CD14-positive monocyte (primary cell): ENCODE measurements at regions not wholly inside any gene's neighbourhood (a gene's known extent, or its start where the extent isn't known, plus 50 kb on each side); places are given as distances from the start of the nearest gene placed in this dataset.

Experiments
- DNase-seq, 3 donors: peaks; one replicate each; pipeline ENCODE4 v3.0.0-alpha.2; 2011 to 2022
- H2AFZ ChIP-seq: 2 replicates; pipeline ENCODE4 v1.6.0; 2012; ENCODE audit warnings: mild to moderate bottlenecking, low read depth, low read length, inconsistent platforms; ENCODE audit not compliant: insufficient read depth, poor library complexity, severe bottlenecking
- H3K27ac ChIP-seq, 2 donors: 1 replicate in 1 of 2; 2 replicates in 1 of 2; pipeline ENCODE4 v1.5.1; 2012 to 2013; ENCODE audit warnings: low read length in 2 of 2, control low read depth in 1 of 2, inconsistent platforms in 1 of 2, low read depth in 1 of 2, mild to moderate bottlenecking in 1 of 2
- H3K27me3 ChIP-seq, 2 donors: one replicate each; pipeline versions ENCODE4 v1.6.0 to v1.6.1; 2011 to 2013; ENCODE audit warnings: low read length in 2 of 2; ENCODE audit not compliant: control insufficient read depth in 2 of 2, insufficient read depth in 2 of 2
- H3K36me3 ChIP-seq, 2 donors: replicated peaks in 1 of 2; 1 replicate in 1 of 2; 2 replicates in 1 of 2; pipeline versions ENCODE4 v1.5.1 to v1.6.1; 2012 to 2013; ENCODE audit warnings: low read length in 2 of 2, control low read depth in 1 of 2, inconsistent platforms in 1 of 2, mild to moderate bottlenecking in 1 of 2; ENCODE audit not compliant: insufficient read depth in 2 of 2, control insufficient read depth in 1 of 2
- H3K4me1 ChIP-seq, 2 donors: 1 replicate in 1 of 2; 2 replicates in 1 of 2; pipeline versions ENCODE4 v1.5.1 to v1.6.1; 2012 to 2013; ENCODE audit warnings: low read length in 2 of 2, control low read depth in 1 of 2, inconsistent platforms in 1 of 2, mild to moderate bottlenecking in 1 of 2, moderate library complexity in 1 of 2; ENCODE audit not compliant: insufficient read depth in 2 of 2, control insufficient read depth in 1 of 2
- H3K4me2 ChIP-seq: replicated peaks from 2 replicates; pipeline ENCODE3; 2012; ENCODE audit warnings: low read length, moderate library complexity, mild to moderate bottlenecking; ENCODE audit not compliant: poor library complexity, severe bottlenecking; ENCODE audit errors: extremely low read depth
- H3K4me3 ChIP-seq, 3 experiments: fragments of 200-600 bp in 1 of 3; sonication (generic) in 1 of 3; replicated peaks in 1 of 3; 1 replicate in 2 of 3; 2 replicates in 1 of 3; pipeline ENCODE4 v1.5.1; 2011 to 2013; ENCODE audit warnings: low read length in 3 of 3, mild to moderate bottlenecking in 3 of 3, control low read depth in 2 of 3, low read depth in 2 of 3, inconsistent platforms in 1 of 3, moderate library complexity in 1 of 3
- H3K79me2 ChIP-seq: 2 replicates; pipeline ENCODE4 v1.6.0; 2012; ENCODE audit warnings: mild to moderate bottlenecking, control low read depth, inconsistent platforms, low read length, moderate library complexity; ENCODE audit not compliant: insufficient read depth
- H3K9ac ChIP-seq: 2 replicates; pipeline ENCODE4 v1.6.0; 2017; ENCODE audit warnings: low read length, mild to moderate bottlenecking; ENCODE audit not compliant: insufficient read depth, poor library complexity, severe bottlenecking
- H3K9me3 ChIP-seq, 2 donors: replicated peaks in 1 of 2; 1 replicate in 1 of 2; 2 replicates in 1 of 2; pipeline versions ENCODE4 v1.5.1 to v1.6.1; 2012 to 2013; ENCODE audit warnings: low read length in 2 of 2, control low read depth in 1 of 2; ENCODE audit not compliant: control insufficient read depth in 1 of 2, insufficient read depth in 1 of 2
- H4K20me1 ChIP-seq: 2 replicates; pipeline ENCODE4 v1.6.0; 2012; ENCODE audit warnings: mild to moderate bottlenecking, low read length, control low read depth, moderate library complexity; ENCODE audit not compliant: insufficient read depth
- H3K27ac Mint-ChIP-seq, 7 donors: one replicate each; pipeline ENCODE4 v1.8.0; 2020; ENCODE audit warnings: mild to moderate bottlenecking in 7 of 7, mixed read lengths in 7 of 7, moderate library complexity in 6 of 7, inconsistent platforms in 2 of 7
- H3K27me3 Mint-ChIP-seq, 3 donors: one replicate each; pipeline ENCODE4 v1.8.0; 2021 to 2022; ENCODE audit warnings: low read depth in 3 of 3, mild to moderate bottlenecking in 3 of 3, mixed read lengths in 3 of 3, moderate library complexity in 3 of 3, inconsistent platforms in 1 of 3
- H3K36me3 Mint-ChIP-seq, 2 donors: one replicate each; pipeline ENCODE4 v1.8.0; 2020; ENCODE audit warnings: mixed read lengths in 2 of 2, inconsistent platforms in 1 of 2, mild to moderate bottlenecking in 1 of 2
- H3K4me1 Mint-ChIP-seq: one replicate; pipeline ENCODE4 v1.8.0; 2020; ENCODE audit warnings: mild to moderate bottlenecking, mixed read lengths
- H3K4me3 Mint-ChIP-seq, 2 donors: one replicate each; pipeline ENCODE4 v1.8.0; 2020; ENCODE audit warnings: mild to moderate bottlenecking in 2 of 2, mixed read lengths in 2 of 2, moderate library complexity in 1 of 2
- H3K9me3 Mint-ChIP-seq, 7 donors: one replicate each; pipeline ENCODE4 v1.8.0; 2020 to 2022; ENCODE audit warnings: mixed read lengths in 7 of 7, mild to moderate bottlenecking in 6 of 7, moderate library complexity in 6 of 7, inconsistent platforms in 2 of 7
- CTCF ChIP-seq: fragments of 200-600 bp; IDR thresholded peaks from one replicate; pipeline ENCODE4 v1.8.0; 2022; ENCODE audit warnings: antibody characterized with exemption, mild to moderate bottlenecking
- WGBS: methylation state at CpG from one replicate; pipeline ENCODE4 v1.1.5; 2013; ENCODE audit warnings: missing lambda C conversion rate; ENCODE audit not compliant: insufficient coverage; 5-methylcytosine and 5-hydroxymethylcytosine counted together
- intact Hi-C, 2 donors: fragments of 100-400 bp; cut with micrococcal nuclease; formaldehyde crosslinking; loops; one replicate each; pipeline versions ENCODE4 v1.15.0 to v1.15.1; 2023

GRCh38 chrX:20481632-20482031, 214.9 kb upstream of the RPS6KA3 start:
- Histone ChIP-seq H3K4me1 (no peaks in the 10 kb centered on the region), H2AFZ (no peak overlapping the region), H3K27ac (no peak overlapping the region), H4K20me1 (no peaks in the 10 kb centered on the region), H3K36me3 (no peaks in the 10 kb centered on the region), H3K9ac (no peak overlapping the region), H3K4me2 (no peak overlapping the region), H3K27me3 (peaks cover 0 to 2% of the 10 kb centered on the region in 2 donors), H3K4me3 (no peak overlapping the region), H3K79me2 (no peaks in the 10 kb centered on the region), H3K9me3 (no peaks in the 10 kb centered on the region)
- no CpG with 5 or more reads among the region's 2 CpGs for WGBS
- Mint-ChIP-seq H3K9me3 (peaks cover 0 to 3% (median 0%) of the 10 kb centered on the region in 7 donors), H3K4me3 (no peak overlapping the region), H3K36me3 (no peaks in the 10 kb centered on the region), H3K27ac (no peak overlapping the region), H3K27me3 (peaks cover 0 to 7% (median 3%) of the 10 kb centered on the region in 3 donors), H3K4me1 (no peaks in the 10 kb centered on the region)
- intact Hi-C loops = no loop called here
- no peak for TF ChIP-seq CTCF
- DNase-seq = no peak

- no peaks in the 10 kb centered on the region for H3K79me2 ChIP-seq
- no peak overlapping the region for H3K27ac ChIP-seq
- no peak overlapping the region for H3K9ac ChIP-seq
- H3K4me2 ChIP-seq = no peak overlapping the region
- no peak overlapping the region for H2AFZ ChIP-seq
- H3K27me3 ChIP-seq = peaks cover 0 to 2% of the 10 kb centered on the region in 2 donors
- no peaks in the 10 kb centered on the region for H3K36me3 Mint-ChIP-seq
- no peaks in the 10 kb centered on the region for H3K4me1 ChIP-seq
- no peaks in the 10 kb centered on the region for H3K9me3 ChIP-seq
- no peaks in the 10 kb centered on the region for H3K4me1 Mint-ChIP-seq
- intact Hi-C loops = no loop called here
- no peak overlapping the region for H3K4me3 Mint-ChIP-seq
- DNase-seq = no peak
- H3K9me3 Mint-ChIP-seq = peaks cover 0 to 3% (median 0%) of the 10 kb centered on the region in 7 donors
- no CpG with 5 or more reads among the region's 4 CpGs for WGBS
- H4K20me1 ChIP-seq = no peaks in the 10 kb centered on the region
- no peak for TF ChIP-seq CTCF
- H3K27ac Mint-ChIP-seq = no peak overlapping the region
- no peak overlapping the region for H3K4me3 ChIP-seq
- H3K27me3 Mint-ChIP-seq = peaks cover 0 to 7% (median 0%) of the 10 kb centered on the region in 3 donors
- H3K36me3 ChIP-seq = no peaks in the 10 kb centered on the region
These were observed 213.2 kb upstream of the RPS6KA3 start for GRCh38 chrX:20479896-20480295.
